ENCODE measurements at regions not wholly inside any gene's neighbourhood (a gene's known extent, or its start where the extent isn't known, plus 50 kb on each side); places are given as distances from the start of the nearest gene placed in this dataset.

DNA sequence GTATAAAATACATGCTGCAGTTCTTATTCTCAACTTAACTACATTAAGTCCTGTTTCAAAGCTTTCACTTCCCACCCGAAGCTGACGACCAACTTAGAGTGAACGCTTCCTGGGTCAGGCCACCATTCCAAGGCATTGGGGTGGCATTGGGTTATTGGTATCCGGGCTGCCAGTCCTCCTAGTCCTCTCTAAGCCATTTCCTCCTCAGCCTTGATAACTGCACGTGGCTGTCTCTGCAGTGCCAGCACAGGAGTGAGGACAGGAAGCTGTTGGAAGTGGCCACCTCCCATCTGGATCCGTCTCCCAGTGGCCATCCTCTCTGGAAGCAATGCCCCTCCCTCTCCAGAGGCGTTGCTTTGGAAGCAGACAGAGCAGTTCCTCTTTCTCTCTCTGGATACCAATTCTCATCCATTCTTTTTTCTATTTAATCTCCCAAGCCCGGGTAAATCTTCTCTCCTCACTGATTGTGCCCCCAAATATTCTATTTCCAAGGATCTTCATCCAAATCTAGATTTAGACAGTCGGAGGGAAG lies 354.7 kb downstream of the EIPR1 start:
- TF ChIP-seq, protein P1, sequence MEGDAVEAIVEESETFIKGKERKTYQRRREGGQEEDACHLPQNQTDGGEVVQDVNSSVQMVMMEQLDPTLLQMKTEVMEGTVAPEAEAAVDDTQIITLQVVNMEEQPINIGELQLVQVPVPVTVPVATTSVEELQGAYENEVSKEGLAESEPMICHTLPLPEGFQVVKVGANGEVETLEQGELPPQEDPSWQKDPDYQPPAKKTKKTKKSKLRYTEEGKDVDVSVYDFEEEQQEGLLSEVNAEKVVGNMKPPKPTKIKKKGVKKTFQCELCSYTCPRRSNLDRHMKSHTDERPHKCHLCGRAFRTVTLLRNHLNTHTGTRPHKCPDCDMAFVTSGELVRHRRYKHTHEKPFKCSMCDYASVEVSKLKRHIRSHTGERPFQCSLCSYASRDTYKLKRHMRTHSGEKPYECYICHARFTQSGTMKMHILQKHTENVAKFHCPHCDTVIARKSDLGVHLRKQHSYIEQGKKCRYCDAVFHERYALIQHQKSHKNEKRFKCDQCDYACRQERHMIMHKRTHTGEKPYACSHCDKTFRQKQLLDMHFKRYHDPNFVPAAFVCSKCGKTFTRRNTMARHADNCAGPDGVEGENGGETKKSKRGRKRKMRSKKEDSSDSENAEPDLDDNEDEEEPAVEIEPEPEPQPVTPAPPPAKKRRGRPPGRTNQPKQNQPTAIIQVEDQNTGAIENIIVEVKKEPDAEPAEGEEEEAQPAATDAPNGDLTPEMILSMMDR (conservative IDR thresholded peaks at IDR 0.05 in 1 of 2, IDR thresholded peaks at IDR 0.05 in 1 of 2; ENCODE audit: extremely low read depth in 1 of 2, insufficient read depth in 1 of 2, low read depth in 1 of 2, low read length in 2 of 2) = no peak
- no peak for TF ChIP-seq EZH2 (IDR thresholded peaks at IDR 0.05; ENCODE audit: borderline replicate concordance, low read length)

Data from mammary epithelial cell (primary cell).